ENCODE measurements at regions not wholly inside any gene's neighbourhood (a gene's known extent, or its start where the extent isn't known, plus 50 kb on each side); places are given as distances from the start of the nearest gene placed in this dataset.

GRCh38 chr16:26189536-26189935, 497.8 kb downstream of the HS3ST4 start:
- H3K4me2 ChIP-seq (ENCODE audit: low read depth, low read length, poor library complexity, severe bottlenecking) = no peak overlapping the region
- no peaks in the 10 kb centered on the region for H3K79me2 ChIP-seq (ENCODE audit: low read length)
- H2AFZ ChIP-seq (ENCODE audit: low read length) = no peak overlapping the region
- no peaks in the 10 kb centered on the region for H4K20me1 ChIP-seq (ENCODE audit: insufficient read depth, low read depth, low read length)
- H3K36me3 ChIP-seq (ENCODE audit: insufficient read depth, low read length) = no peaks in the 10 kb centered on the region
- H3K27ac ChIP-seq (ENCODE audit: low read length) = no peak overlapping the region
- no peaks in the 10 kb centered on the region for H3K27me3 ChIP-seq (ENCODE audit: low read length)
- no peak overlapping the region for H3K4me3 ChIP-seq (ENCODE audit: low read length)
- H3K9me3 ChIP-seq (ENCODE audit: low read length) = peaks cover 12% of the 10 kb centered on the region
- no peak overlapping the region for H3K9ac ChIP-seq (ENCODE audit: low read length)
- H3K9me2 ChIP-seq (replicated peaks; ENCODE audit: insufficient read depth, low read length) = no peaks in the 10 kb centered on the region
- no peak for DNase-seq
- H3K4me1 ChIP-seq (ENCODE audit: low read length) = no peaks in the 10 kb centered on the region

DNA sequence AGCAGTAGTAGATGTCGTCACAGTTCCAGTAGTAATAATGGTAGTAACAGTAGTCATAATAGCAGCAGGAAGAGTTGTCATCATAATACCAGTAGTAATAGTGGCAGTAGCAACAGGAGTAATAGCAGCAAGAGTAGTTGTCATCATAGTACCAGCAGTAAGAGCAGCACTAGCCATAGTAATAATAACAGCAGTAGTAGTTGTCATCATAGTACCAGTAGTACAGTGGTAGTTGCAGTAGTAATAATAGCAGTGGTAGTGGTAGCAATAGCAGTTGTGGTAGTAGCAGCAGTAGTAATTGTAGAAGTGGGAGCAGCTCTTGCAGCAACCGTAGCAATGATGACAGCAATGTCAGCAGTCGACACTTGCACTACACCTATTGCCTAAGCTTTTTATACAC, 502.8 kb downstream of the HS3ST4 start:
- H3K79me2 ChIP-seq (ENCODE audit: low read length) = no peaks in the 10 kb centered on the region
- no peak overlapping the region for H3K27ac ChIP-seq (ENCODE audit: low read length)
- H3K9me3 ChIP-seq (ENCODE audit: low read length) = peaks cover 14% of the 10 kb centered on the region
- DNase-seq = no peak
- H3K9ac ChIP-seq (ENCODE audit: low read length) = no peak overlapping the region
- H2AFZ ChIP-seq (ENCODE audit: low read length) = no peak overlapping the region
- no peak overlapping the region for H3K4me3 ChIP-seq (ENCODE audit: low read length)
- H3K4me1 ChIP-seq (ENCODE audit: low read length) = no peaks in the 10 kb centered on the region
- no peaks in the 10 kb centered on the region for H3K9me2 ChIP-seq (replicated peaks; ENCODE audit: insufficient read depth, low read length)
- H3K27me3 ChIP-seq (ENCODE audit: low read length) = no peaks in the 10 kb centered on the region
- H3K4me2 ChIP-seq (ENCODE audit: low read depth, low read length, poor library complexity, severe bottlenecking) = no peak overlapping the region
- no peaks in the 10 kb centered on the region for H4K20me1 ChIP-seq (ENCODE audit: insufficient read depth, low read depth, low read length)
- H3K36me3 ChIP-seq (ENCODE audit: insufficient read depth, low read length) = no peaks in the 10 kb centered on the region

- no peaks in the 10 kb centered on the region for H3K79me2 ChIP-seq (ENCODE audit: low read length)
- H3K4me1 ChIP-seq (ENCODE audit: low read length) = no peaks in the 10 kb centered on the region
- H3K9me3 ChIP-seq (ENCODE audit: low read length) = peaks cover 14% of the 10 kb centered on the region
- H3K9ac ChIP-seq (ENCODE audit: low read length) = no peak overlapping the region
- no peaks in the 10 kb centered on the region for H4K20me1 ChIP-seq (ENCODE audit: insufficient read depth, low read depth, low read length)
- H3K27ac ChIP-seq (ENCODE audit: low read length) = no peak overlapping the region
- no peaks in the 10 kb centered on the region for H3K9me2 ChIP-seq (replicated peaks; ENCODE audit: insufficient read depth, low read length)
- no peak overlapping the region for H2AFZ ChIP-seq (ENCODE audit: low read length)
- H3K4me2 ChIP-seq (ENCODE audit: low read depth, low read length, poor library complexity, severe bottlenecking) = no peak overlapping the region
- DNase-seq = no peak
- H3K4me3 ChIP-seq (ENCODE audit: low read length) = no peak overlapping the region
- no peaks in the 10 kb centered on the region for H3K36me3 ChIP-seq (ENCODE audit: insufficient read depth, low read length)
- H3K27me3 ChIP-seq (ENCODE audit: low read length) = no peaks in the 10 kb centered on the region
Measured at GRCh38 chr16:26195225-26195624, 503.5 kb downstream of the HS3ST4 start.

DNA sequence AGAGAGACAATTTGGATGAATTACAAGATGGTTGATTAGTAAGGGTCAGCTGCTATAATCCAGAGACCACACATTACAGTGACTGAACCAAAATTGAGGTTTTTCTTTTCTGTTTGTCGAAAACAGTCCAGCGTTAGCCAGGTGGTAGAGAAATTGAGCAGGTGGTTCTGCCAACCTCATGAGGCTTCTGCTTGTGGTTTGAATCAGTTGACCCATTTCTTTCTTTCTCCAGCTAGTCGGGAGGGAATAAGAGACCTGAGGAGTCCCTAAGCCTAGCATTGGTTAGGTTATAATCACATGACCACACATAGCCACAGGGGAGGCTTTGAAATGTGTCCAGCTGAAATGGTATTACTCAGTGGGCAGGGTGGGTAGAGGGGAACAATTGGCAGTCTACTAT, 504.6 kb downstream of the HS3ST4 start:
- Histone ChIP-seq H3K4me3 (ENCODE audit: low read length) (no peak overlapping the region), H2AFZ (ENCODE audit: low read length) (no peak overlapping the region), H3K4me1 (ENCODE audit: low read length) (no peaks in the 10 kb centered on the region), H3K9me3 (ENCODE audit: low read length) (peaks cover 14% of the 10 kb centered on the region), H3K79me2 (ENCODE audit: low read length) (no peaks in the 10 kb centered on the region), H4K20me1 (ENCODE audit: insufficient read depth, low read depth, low read length) (no peaks in the 10 kb centered on the region), H3K9me2 (replicated peaks; ENCODE audit: insufficient read depth, low read length) (no peaks in the 10 kb centered on the region), H3K27me3 (ENCODE audit: low read length) (no peaks in the 10 kb centered on the region), H3K4me2 (ENCODE audit: low read depth, low read length, poor library complexity, severe bottlenecking) (no peak overlapping the region), H3K9ac (ENCODE audit: low read length) (no peak overlapping the region), H3K27ac (ENCODE audit: low read length) (no peak overlapping the region), H3K36me3 (ENCODE audit: insufficient read depth, low read length) (no peaks in the 10 kb centered on the region)
- no peak for DNase-seq

DNA sequence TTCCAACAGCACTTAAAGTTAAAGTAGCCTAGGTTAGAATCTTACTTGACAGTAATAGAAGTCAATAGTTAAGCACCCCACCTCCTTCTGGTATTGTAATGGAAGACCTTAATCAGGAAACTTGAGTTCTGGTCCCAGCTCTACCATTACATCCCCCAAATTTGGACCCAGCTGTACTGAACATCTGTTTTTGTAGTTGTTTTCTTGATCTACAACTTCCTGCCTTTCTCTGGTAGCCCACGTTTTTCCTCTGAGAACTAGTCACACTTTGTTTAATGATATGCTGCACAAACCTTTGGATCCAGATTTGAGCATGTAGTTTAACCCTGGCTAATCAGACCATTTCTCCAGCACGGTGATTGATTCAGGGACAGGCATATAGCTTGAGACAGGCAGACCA, 505.0 kb downstream of the HS3ST4 start:
- no peak for DNase-seq
- Histone ChIP-seq H3K4me1 (ENCODE audit: low read length) (no peaks in the 10 kb centered on the region), H3K4me3 (ENCODE audit: low read length) (no peak overlapping the region), H2AFZ (ENCODE audit: low read length) (no peak overlapping the region), H4K20me1 (ENCODE audit: insufficient read depth, low read depth, low read length) (no peaks in the 10 kb centered on the region), H3K9me2 (replicated peaks; ENCODE audit: insufficient read depth, low read length) (no peaks in the 10 kb centered on the region), H3K79me2 (ENCODE audit: low read length) (no peaks in the 10 kb centered on the region), H3K4me2 (ENCODE audit: low read depth, low read length, poor library complexity, severe bottlenecking) (no peak overlapping the region), H3K9me3 (ENCODE audit: low read length) (peaks cover 14% of the 10 kb centered on the region), H3K27me3 (ENCODE audit: low read length) (no peaks in the 10 kb centered on the region), H3K36me3 (ENCODE audit: insufficient read depth, low read length) (no peaks in the 10 kb centered on the region), H3K9ac (ENCODE audit: low read length) (no peak overlapping the region), H3K27ac (ENCODE audit: low read length) (no peak overlapping the region)

DNA sequence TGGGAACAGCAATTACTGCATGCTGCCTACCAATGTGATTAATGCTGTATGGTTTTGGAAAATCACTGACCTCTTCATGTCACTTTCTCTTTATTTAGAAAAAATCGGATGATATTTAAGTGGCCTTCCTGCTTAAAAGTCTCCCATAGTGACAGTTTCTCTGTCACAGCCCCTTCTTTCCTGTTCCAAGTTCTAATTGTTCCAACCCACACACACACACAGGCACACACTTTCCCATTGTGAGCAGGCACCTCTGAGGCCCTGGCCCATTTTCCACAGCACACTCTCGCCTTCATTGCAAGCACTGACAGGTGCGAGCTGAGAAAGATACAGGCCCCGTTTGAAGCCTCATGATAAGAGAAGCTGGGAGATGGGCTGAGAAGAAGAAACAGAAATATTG, 505.9 kb downstream of the HS3ST4 start:
- Histone ChIP-seq H3K9ac (ENCODE audit: low read length) (no peak overlapping the region), H3K27me3 (ENCODE audit: low read length) (no peaks in the 10 kb centered on the region), H3K4me3 (ENCODE audit: low read length) (no peak overlapping the region), H3K4me1 (ENCODE audit: low read length) (no peaks in the 10 kb centered on the region), H3K9me2 (replicated peaks; ENCODE audit: insufficient read depth, low read length) (no peaks in the 10 kb centered on the region), H3K4me2 (ENCODE audit: low read depth, low read length, poor library complexity, severe bottlenecking) (no peak overlapping the region), H2AFZ (ENCODE audit: low read length) (no peak overlapping the region), H3K27ac (ENCODE audit: low read length) (no peak overlapping the region), H3K9me3 (ENCODE audit: low read length) (peaks cover 14% of the 10 kb centered on the region), H4K20me1 (ENCODE audit: insufficient read depth, low read depth, low read length) (no peaks in the 10 kb centered on the region), H3K79me2 (ENCODE audit: low read length) (no peaks in the 10 kb centered on the region), H3K36me3 (ENCODE audit: insufficient read depth, low read length) (no peaks in the 10 kb centered on the region)
- no peak for DNase-seq

DNA sequence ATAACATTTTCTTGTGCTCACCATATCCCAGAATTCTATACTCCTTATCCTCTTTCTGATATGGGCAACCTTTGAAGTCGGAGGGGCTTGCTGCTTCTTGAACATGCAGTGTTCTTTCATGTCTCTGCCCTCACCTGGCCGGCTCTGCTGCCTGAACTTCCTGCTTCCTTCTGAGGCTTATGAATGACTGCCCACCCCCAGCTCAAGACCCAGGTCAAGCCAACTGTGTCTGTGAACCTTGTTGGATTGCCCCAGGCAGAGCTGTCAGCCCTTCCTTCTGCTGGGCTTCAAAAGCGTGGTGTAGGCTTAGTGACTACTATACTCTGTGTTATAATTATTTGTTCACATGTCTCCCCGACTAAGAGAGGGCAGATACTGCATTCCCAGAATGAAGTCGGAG, 506.5 kb downstream of the HS3ST4 start:
- H3K9ac ChIP-seq (ENCODE audit: low read length) = no peak overlapping the region
- no peaks in the 10 kb centered on the region for H3K36me3 ChIP-seq (ENCODE audit: insufficient read depth, low read length)
- peaks cover 13% of the 10 kb centered on the region for H3K9me3 ChIP-seq (ENCODE audit: low read length)
- H4K20me1 ChIP-seq (ENCODE audit: insufficient read depth, low read depth, low read length) = no peaks in the 10 kb centered on the region
- no peaks in the 10 kb centered on the region for H3K27me3 ChIP-seq (ENCODE audit: low read length)
- H3K79me2 ChIP-seq (ENCODE audit: low read length) = no peaks in the 10 kb centered on the region
- no peaks in the 10 kb centered on the region for H3K9me2 ChIP-seq (replicated peaks; ENCODE audit: insufficient read depth, low read length)
- no peak overlapping the region for H3K27ac ChIP-seq (ENCODE audit: low read length)
- no peak overlapping the region for H3K4me3 ChIP-seq (ENCODE audit: low read length)
- H3K4me1 ChIP-seq (ENCODE audit: low read length) = no peaks in the 10 kb centered on the region
- H2AFZ ChIP-seq (ENCODE audit: low read length) = no peak overlapping the region
- DNase-seq = no peak
- no peak overlapping the region for H3K4me2 ChIP-seq (ENCODE audit: low read depth, low read length, poor library complexity, severe bottlenecking)

- H3K4me1 ChIP-seq (ENCODE audit: low read length) = no peaks in the 10 kb centered on the region
- H3K9ac ChIP-seq (ENCODE audit: low read length) = no peak overlapping the region
- no peak overlapping the region for H2AFZ ChIP-seq (ENCODE audit: low read length)
- no peaks in the 10 kb centered on the region for H3K36me3 ChIP-seq (ENCODE audit: insufficient read depth, low read length)
- no peaks in the 10 kb centered on the region for H4K20me1 ChIP-seq (ENCODE audit: insufficient read depth, low read depth, low read length)
- DNase-seq = no peak
- H3K4me3 ChIP-seq (ENCODE audit: low read length) = no peak overlapping the region
- no peaks in the 10 kb centered on the region for H3K27me3 ChIP-seq (ENCODE audit: low read length)
- H3K9me2 ChIP-seq (replicated peaks; ENCODE audit: insufficient read depth, low read length) = no peaks in the 10 kb centered on the region
- no peaks in the 10 kb centered on the region for H3K79me2 ChIP-seq (ENCODE audit: low read length)
- H3K4me2 ChIP-seq (ENCODE audit: low read depth, low read length, poor library complexity, severe bottlenecking) = no peak overlapping the region
- H3K27ac ChIP-seq (ENCODE audit: low read length) = no peak overlapping the region
- no peaks in the 10 kb centered on the region for H3K9me3 ChIP-seq (ENCODE audit: low read length)
Measured at GRCh38 chr16:26204138-26204537, 512.4 kb downstream of the HS3ST4 start.

DNA sequence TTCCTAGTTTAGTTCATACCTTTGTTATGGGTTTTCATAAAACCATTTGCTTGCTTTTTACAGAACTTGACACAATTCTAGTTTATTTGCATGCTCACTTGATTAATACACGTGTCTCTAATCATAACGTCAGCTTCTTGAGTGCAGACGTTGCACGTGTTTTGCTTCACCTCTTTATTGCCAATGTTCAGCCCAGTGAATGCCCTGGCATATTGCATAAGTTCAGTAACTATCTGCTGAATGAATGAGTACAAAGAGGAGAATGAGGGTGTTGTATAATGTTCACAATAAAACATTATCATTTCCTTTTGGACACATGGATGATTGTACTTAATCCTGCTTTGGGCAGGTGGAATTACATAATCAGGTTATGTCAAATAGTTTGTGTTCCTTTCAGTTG, 519.8 kb downstream of the HS3ST4 start:
- H3K4me1 ChIP-seq (ENCODE audit: low read length) = no peaks in the 10 kb centered on the region
- no peak overlapping the region for H3K27ac ChIP-seq (ENCODE audit: low read length)
- DNase-seq = no peak
- H3K9ac ChIP-seq (ENCODE audit: low read length) = no peak overlapping the region
- no peak overlapping the region for H3K4me3 ChIP-seq (ENCODE audit: low read length)
- H3K27me3 ChIP-seq (ENCODE audit: low read length) = no peaks in the 10 kb centered on the region
- no peak overlapping the region for H2AFZ ChIP-seq (ENCODE audit: low read length)
- H3K9me2 ChIP-seq (replicated peaks; ENCODE audit: insufficient read depth, low read length) = no peaks in the 10 kb centered on the region
- H3K9me3 ChIP-seq (ENCODE audit: low read length) = no peaks in the 10 kb centered on the region
- H3K79me2 ChIP-seq (ENCODE audit: low read length) = no peaks in the 10 kb centered on the region
- H3K36me3 ChIP-seq (ENCODE audit: insufficient read depth, low read length) = no peaks in the 10 kb centered on the region
- H3K4me2 ChIP-seq (ENCODE audit: low read depth, low read length, poor library complexity, severe bottlenecking) = no peak overlapping the region
- H4K20me1 ChIP-seq (ENCODE audit: insufficient read depth, low read depth, low read length) = no peaks in the 10 kb centered on the region

All from Karpas-422 (cell line).